ENCODE measurements at regions not wholly inside any gene's neighbourhood (a gene's known extent, or its start where the extent isn't known, plus 50 kb on each side); places are given as distances from the start of the nearest gene placed in this dataset.
A peak's percentile ranks its signal among the peaks of the same experiment; 100 is the strongest.

DNA sequence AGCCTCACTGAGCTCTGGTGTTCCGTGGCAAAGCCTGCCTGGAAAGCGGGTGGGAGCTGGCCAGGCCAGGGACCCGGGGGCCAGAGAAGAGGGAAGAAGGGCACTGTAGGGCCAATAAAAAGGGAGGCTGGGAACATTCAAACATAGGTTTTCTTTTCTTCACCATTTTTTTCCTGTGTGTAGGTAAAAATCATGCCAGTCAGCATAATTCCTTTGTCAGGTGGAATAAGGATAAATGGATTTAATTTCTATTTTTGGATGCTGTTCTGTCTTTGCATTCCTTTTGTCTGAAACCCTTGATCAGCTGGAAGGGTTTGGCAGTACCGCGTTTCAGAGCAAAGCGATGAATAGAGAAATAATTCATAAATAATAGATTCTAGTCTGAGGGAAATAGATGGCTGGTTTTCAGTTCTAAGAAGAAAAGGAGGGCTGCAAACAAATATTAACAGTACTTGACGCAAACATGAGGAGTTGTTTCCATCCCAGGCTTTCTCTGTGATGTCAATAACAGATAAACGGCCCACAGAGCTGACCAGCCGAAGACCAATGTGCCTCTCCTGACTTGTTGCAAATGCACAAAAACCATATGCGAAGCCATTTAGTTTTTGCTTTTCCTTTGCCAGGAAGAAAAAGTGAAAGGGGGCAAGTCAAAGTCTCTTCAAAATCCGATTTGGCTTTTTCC is 384.4 kb downstream of the TSN start:
- H3K27ac ChIP-seq = no peak overlapping the region
- no peaks in the 10 kb centered on the region for H3K27me3 ChIP-seq
- no peaks in the 10 kb centered on the region for H3K36me3 ChIP-seq
- no peak for TF ChIP-seq EP300 (IDR thresholded peaks at IDR 0.05)
- TF ChIP-seq POLR2AphosphoS5 (IDR thresholded peaks at IDR 0.05) = no peak
- TF ChIP-seq POLR2A (IDR thresholded peaks at IDR 0.05) = no peak
- TF ChIP-seq, protein P1, sequence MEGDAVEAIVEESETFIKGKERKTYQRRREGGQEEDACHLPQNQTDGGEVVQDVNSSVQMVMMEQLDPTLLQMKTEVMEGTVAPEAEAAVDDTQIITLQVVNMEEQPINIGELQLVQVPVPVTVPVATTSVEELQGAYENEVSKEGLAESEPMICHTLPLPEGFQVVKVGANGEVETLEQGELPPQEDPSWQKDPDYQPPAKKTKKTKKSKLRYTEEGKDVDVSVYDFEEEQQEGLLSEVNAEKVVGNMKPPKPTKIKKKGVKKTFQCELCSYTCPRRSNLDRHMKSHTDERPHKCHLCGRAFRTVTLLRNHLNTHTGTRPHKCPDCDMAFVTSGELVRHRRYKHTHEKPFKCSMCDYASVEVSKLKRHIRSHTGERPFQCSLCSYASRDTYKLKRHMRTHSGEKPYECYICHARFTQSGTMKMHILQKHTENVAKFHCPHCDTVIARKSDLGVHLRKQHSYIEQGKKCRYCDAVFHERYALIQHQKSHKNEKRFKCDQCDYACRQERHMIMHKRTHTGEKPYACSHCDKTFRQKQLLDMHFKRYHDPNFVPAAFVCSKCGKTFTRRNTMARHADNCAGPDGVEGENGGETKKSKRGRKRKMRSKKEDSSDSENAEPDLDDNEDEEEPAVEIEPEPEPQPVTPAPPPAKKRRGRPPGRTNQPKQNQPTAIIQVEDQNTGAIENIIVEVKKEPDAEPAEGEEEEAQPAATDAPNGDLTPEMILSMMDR (IDR thresholded peaks at IDR 0.05) = no peak
- WGBS, 2 donors = 80 to 87% methylated on average over 11 of the region's 11 CpGs
- no peak overlapping the region for H3K4me3 ChIP-seq
- H3K9me3 ChIP-seq = no peaks in the 10 kb centered on the region
- no peak for ATAC-seq (ENCODE audit: low FRiP score in 2 of 2)
- DNase-seq = peak in 1 of 2 donors; percentile 17
- H3K4me1 ChIP-seq = no peaks in the 10 kb centered on the region

DNA sequence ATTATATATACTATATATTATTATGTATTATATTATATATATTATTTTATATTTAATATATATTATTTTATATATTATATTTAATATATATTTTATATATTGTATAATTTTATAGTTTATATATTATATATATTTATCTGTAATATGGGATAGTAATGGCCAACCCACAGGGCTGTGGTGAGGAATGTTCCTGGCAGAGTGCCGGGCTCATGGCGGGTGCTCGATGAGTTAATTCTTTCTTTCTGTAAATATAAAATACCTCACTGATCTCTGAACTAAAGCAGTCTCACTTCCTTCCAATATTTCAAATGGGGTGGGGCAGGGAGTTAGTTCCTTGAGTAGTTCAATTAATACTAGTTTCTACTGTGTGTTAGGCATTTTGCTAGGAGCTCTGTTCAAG is 389.4 kb downstream of the TSN start:
- no peak overlapping the region for H3K4me3 ChIP-seq
- no peaks in the 10 kb centered on the region for H3K4me1 ChIP-seq
- no peak for ATAC-seq (ENCODE audit: low FRiP score in 2 of 2)
- H3K9me3 ChIP-seq = no peaks in the 10 kb centered on the region
- no peaks in the 10 kb centered on the region for H3K27me3 ChIP-seq
- no peak overlapping the region for H3K27ac ChIP-seq
- DNase-seq = no peak
- TF ChIP-seq EP300 (IDR thresholded peaks at IDR 0.05) (no peak), POLR2AphosphoS5 (IDR thresholded peaks at IDR 0.05) (no peak), POLR2A (IDR thresholded peaks at IDR 0.05) (no peak)
- TF ChIP-seq, protein P1 (IDR thresholded peaks at IDR 0.05) = no peak
- WGBS, 2 donors = 81 to 92% methylated on average over 3 of the region's 3 CpGs
- H3K36me3 ChIP-seq = no peaks in the 10 kb centered on the region

DNA sequence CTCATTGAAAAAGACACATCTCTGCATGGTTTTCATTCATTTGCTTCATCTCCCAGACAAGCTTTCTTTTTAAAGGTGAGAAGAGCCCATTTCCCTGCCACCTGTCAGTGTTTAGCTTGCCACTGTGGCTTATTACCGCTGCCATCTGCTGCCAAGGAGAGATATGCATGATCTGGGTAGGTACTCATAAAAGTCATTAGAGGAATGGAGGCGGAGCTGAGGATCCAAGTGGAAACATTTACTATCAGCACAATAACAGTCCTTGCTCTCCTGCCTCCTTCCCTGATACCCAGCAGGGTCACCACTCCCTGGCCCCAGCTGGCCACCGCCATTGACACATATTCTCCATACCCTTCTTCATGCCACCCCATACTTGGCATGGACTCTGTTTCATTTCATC is 390.4 kb downstream of the TSN start:
- Histone ChIP-seq H3K9me3 (no peaks in the 10 kb centered on the region), H3K27me3 (no peaks in the 10 kb centered on the region), H3K36me3 (no peaks in the 10 kb centered on the region), H3K27ac (no peak overlapping the region), H3K4me3 (no peak overlapping the region), H3K4me1 (no peaks in the 10 kb centered on the region)
- DNase-seq (no peak), ATAC-seq (ENCODE audit: low FRiP score in 2 of 2) (no peak)
- TF ChIP-seq EP300 (IDR thresholded peaks at IDR 0.05) (no peak), POLR2AphosphoS5 (IDR thresholded peaks at IDR 0.05) (no peak), POLR2A (IDR thresholded peaks at IDR 0.05) (no peak)
- TF ChIP-seq, protein P1 (IDR thresholded peaks at IDR 0.05) = no peak
- WGBS, 2 donors = 96 to 98% methylated on average over 3 of the region's 3 CpGs

DNA sequence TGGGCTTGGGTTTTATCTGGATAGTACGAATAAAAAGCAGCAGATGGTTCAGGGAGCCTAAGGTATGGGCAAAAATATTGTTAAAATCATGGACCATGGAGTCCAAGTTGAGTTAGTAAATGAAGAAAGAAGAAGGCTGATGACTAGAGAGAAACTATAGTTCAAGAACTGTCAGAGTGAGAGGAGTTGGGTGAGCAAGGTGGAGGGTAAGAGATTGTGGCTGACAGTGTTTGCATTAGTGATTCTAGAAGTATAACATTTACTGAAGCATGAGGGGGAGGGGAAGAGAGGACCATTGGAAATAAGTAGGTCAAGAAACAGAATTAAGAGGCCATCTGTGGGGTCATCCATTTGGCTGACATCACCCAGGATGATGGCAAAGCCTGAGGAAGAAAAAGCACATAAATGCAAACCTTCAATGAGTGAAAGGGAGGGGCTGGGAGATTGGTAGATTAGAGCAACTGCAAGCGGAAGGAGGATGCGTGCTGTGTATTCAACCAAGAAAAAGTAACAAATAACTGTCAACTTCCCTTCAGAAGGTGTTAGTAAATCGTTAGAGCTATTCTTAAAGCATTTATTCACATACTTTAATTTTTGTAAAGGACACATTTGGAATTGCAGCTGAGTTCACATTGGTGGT is 392.8 kb downstream of the TSN start:
- H3K4me3 ChIP-seq = no peak overlapping the region
- 75% methylated on average over 4 of the region's 4 CpGs for WGBS, 2 donors
- no peaks in the 10 kb centered on the region for H3K9me3 ChIP-seq
- TF ChIP-seq, protein P1 (IDR thresholded peaks at IDR 0.05) = no peak
- no peak for TF ChIP-seq POLR2A (IDR thresholded peaks at IDR 0.05)
- no peak for TF ChIP-seq POLR2AphosphoS5 (IDR thresholded peaks at IDR 0.05)
- no peak for TF ChIP-seq EP300 (IDR thresholded peaks at IDR 0.05)
- H3K27me3 ChIP-seq = no peaks in the 10 kb centered on the region
- H3K36me3 ChIP-seq = no peaks in the 10 kb centered on the region
- ATAC-seq (ENCODE audit: low FRiP score in 2 of 2) = no peak
- H3K4me1 ChIP-seq = no peaks in the 10 kb centered on the region
- H3K27ac ChIP-seq = no peak overlapping the region
- no peak for DNase-seq
